Central memory CD8-positive, alpha-beta T cell (primary cell): ENCODE measurements at regions not wholly inside any gene's neighbourhood (a gene's known extent, or its start where the extent isn't known, plus 50 kb on each side); places are given as distances from the start of the nearest gene placed in this dataset.

Experiments used
- ATAC-seq: fragments of 150-1000 bp; cut with Tn5 transposase; replicated peaks from 2 replicates; pipeline ENCODE4 v1.10.0; 2022; ENCODE audit warnings: mild to moderate bottlenecking, moderate FRiP score, moderate number of reproducible peaks; ENCODE audit not compliant: poor library complexity, severe bottlenecking; ENCODE audit errors: extremely low read depth
- DNase-seq, 2 donors: peaks; one replicate each; pipeline ENCODE4 v3.0.0; 2021; ENCODE audit warnings: low spot score in 2 of 2
- H3K27ac Mint-ChIP-seq: one replicate; pipeline ENCODE4 v1.8.0; 2022; ENCODE audit warnings: low read depth, mild to moderate bottlenecking, moderate library complexity, mixed read lengths
- H3K27me3 Mint-ChIP-seq: one replicate; pipeline ENCODE4 v1.8.0; 2022; ENCODE audit warnings: mixed read lengths
- H3K36me3 Mint-ChIP-seq: one replicate; pipeline ENCODE4 v1.8.0; 2022; ENCODE audit warnings: mild to moderate bottlenecking, moderate library complexity, mixed read lengths; ENCODE audit not compliant: insufficient read depth
- H3K4me1 Mint-ChIP-seq: one replicate; pipeline ENCODE4 v1.8.0; 2022; ENCODE audit warnings: mixed read lengths
- H3K4me3 Mint-ChIP-seq: one replicate; pipeline ENCODE4 v1.8.0; 2022; ENCODE audit warnings: mild to moderate bottlenecking, moderate library complexity, mixed read lengths
- H3K9me3 Mint-ChIP-seq: one replicate; pipeline ENCODE4 v1.8.0; 2022; ENCODE audit warnings: mixed read lengths

DNA sequence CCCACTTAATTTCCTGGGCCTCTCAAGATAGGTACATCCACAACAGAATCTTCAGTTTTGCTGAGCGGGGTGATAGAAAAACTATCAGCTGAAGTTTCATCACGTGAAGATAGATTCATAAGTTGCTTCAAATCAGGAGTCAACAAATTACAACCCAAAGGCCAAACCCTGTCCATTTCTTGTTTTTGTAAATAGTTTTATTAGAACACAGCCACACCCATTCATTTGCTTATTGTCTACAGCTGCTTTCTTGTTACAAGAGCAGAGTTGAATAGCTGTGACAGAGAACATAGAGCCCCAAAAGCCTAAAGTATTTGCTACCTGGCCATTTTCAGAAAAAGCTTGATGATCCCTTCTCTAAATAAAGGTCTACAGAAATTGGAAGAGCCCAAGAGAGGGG is 300.1 kb upstream of the CDH5 start:
- no peak overlapping the region for H3K4me3 Mint-ChIP-seq
- peaks cover 58% of the 10 kb centered on the region for H3K27me3 Mint-ChIP-seq
- H3K4me1 Mint-ChIP-seq, result no peaks in the 10 kb centered on the region
- H3K9me3 Mint-ChIP-seq, result no peaks in the 10 kb centered on the region
- no peaks in the 10 kb centered on the region for H3K36me3 Mint-ChIP-seq
- H3K27ac Mint-ChIP-seq, result no peak overlapping the region
- DNase-seq, result no peak
- no peak for ATAC-seq

DNA sequence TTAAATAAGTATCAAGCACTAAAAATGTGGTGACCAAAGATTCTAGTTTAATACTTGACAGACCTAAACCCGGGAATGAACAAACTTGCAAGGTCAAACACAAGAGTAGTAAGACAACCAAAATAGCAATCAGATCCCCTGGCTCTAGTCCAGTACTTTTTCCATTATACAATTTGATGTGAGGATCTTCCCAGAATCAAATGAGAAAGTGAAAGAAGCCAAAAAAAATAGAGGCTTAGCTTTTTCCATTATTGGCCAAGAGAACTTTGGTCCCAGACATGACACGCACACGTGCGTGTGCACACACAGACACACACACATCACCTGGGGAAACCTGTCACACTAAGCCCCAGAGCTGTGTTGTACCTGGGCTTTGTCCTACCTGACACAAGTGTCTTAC is 300.6 kb upstream of the CDH5 start:
- no peak for ATAC-seq
- no peaks in the 10 kb centered on the region for H3K9me3 Mint-ChIP-seq
- no peaks in the 10 kb centered on the region for H3K36me3 Mint-ChIP-seq
- H3K27ac Mint-ChIP-seq, result no peak overlapping the region
- no peak overlapping the region for H3K4me3 Mint-ChIP-seq
- no peak for DNase-seq
- no peaks in the 10 kb centered on the region for H3K4me1 Mint-ChIP-seq
- H3K27me3 Mint-ChIP-seq, result peaks cover 63% of the 10 kb centered on the region

DNA sequence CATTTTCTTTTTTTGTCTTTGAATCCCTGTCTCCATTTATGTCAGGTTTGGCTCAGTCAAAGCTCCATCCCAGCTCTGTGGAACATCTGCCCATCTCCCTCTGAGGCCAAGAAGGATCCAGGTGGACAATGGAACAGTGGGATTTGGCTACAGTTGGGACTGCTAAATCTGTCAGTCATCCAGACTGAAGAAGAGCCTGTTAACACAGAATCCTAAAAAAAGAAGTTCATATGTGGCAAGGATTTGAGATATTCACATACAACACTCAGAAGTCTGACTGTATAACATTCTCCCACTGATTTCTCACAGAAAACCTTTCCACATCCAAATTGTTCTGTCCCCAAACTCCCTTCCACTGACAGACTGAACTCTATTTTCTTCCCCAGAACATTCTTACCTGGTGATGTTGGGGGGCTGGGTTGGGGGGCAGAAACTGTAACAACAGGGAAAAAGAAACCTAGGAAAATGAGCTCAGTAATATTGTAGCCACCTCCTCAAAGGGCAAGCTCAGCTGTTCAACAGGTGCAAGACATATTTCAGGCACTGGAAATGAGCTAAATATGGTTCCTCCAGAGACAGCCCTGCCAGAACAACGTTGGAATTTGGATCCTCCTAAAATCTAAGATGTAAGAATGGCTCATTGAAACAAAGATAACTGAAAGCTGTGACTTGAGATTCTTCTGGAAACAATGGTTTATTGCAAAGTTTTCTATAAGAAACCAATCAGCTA is 301.5 kb upstream of the CDH5 start:
- DNase-seq (no peak), ATAC-seq (no peak)
- peaks cover 64% of the 10 kb centered on the region for H3K27me3 Mint-ChIP-seq
- H3K4me3 Mint-ChIP-seq, result no peak overlapping the region
- H3K4me1 Mint-ChIP-seq, result no peaks in the 10 kb centered on the region
- H3K36me3 Mint-ChIP-seq, result no peaks in the 10 kb centered on the region
- H3K9me3 Mint-ChIP-seq, result no peaks in the 10 kb centered on the region
- H3K27ac Mint-ChIP-seq, result no peak overlapping the region

DNA sequence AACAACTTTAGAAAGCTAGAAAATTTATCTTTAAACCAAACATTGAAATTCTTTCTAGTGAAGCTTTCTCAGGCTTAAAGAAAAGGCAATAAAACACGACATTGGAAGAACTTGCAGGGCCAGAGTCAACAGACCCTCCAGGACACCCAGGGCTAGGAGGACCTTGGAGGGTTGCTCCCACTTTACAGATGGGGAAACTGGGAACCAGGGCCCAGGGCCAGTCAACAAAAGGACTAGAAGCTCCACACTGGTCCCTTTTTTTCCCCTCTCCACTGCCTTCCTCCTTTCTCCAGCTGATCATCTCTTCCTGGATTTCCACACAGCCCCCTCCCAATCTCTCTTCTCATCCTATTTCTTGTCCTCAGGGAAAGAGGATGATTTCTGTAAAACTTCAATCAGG is 307.7 kb upstream of the CDH5 start:
- ATAC-seq (no peak), DNase-seq (no peak)
- Mint-ChIP-seq H3K9me3 (no peaks in the 10 kb centered on the region), H3K4me1 (no peaks in the 10 kb centered on the region), H3K4me3 (no peak overlapping the region), H3K27ac (no peak overlapping the region), H3K27me3 (peaks cover 44% of the 10 kb centered on the region), H3K36me3 (no peaks in the 10 kb centered on the region)

DNA sequence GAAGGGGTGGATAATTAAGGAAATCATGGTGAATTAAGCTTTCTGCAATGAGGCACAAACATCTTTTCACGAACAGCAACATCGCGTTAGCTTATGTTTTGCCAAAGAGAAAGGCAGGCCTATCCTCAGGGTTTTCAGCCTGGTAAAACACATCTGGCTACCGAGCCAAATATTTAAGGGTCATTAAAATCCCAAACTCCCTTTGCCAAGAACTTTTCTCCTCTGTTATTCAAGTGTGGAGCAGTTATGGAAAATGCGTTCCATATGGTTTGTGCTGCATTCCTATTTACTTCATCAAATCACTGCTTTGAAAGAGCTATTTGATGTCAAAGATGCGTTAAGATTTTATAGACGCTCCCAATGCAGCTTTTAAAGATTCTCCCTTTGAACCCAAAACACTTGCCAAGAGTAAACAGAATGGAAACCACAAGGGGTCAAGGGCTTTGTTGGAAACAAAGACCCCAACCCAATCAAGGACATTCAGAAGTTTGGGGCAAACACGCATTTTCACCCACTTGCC is 308.3 kb upstream of the CDH5 start:
- H3K36me3 Mint-ChIP-seq, result no peaks in the 10 kb centered on the region
- H3K27me3 Mint-ChIP-seq, result peaks cover 44% of the 10 kb centered on the region
- ATAC-seq (no peak), DNase-seq (no peak)
- no peak overlapping the region for H3K27ac Mint-ChIP-seq
- no peak overlapping the region for H3K4me3 Mint-ChIP-seq
- H3K9me3 Mint-ChIP-seq, result no peaks in the 10 kb centered on the region
- no peaks in the 10 kb centered on the region for H3K4me1 Mint-ChIP-seq

DNA sequence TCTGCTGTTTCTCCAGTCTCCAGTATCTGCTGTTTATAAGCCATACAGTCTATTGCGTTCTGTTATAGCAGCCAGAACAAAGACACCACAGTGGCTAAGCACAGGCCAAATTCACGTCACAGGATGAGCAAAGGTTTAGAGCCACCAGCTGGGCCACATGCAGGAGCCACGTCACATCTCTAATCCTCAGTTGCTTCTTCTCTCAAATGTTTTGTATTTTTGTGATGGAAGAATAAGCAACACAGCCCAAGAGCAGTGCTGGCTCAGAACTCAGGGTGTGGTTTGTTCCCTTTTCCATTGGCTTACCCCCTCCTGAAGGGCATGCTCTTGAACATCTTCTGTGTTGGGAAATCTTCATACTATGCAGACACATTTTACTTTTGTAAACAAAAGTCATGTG is 309.4 kb upstream of the CDH5 start:
- Mint-ChIP-seq H3K36me3 (no peaks in the 10 kb centered on the region), H3K27me3 (peaks cover 32% of the 10 kb centered on the region), H3K4me1 (no peaks in the 10 kb centered on the region), H3K9me3 (no peaks in the 10 kb centered on the region), H3K27ac (no peak overlapping the region), H3K4me3 (no peak overlapping the region)
- ATAC-seq, result no peak
- no peak for DNase-seq

DNA sequence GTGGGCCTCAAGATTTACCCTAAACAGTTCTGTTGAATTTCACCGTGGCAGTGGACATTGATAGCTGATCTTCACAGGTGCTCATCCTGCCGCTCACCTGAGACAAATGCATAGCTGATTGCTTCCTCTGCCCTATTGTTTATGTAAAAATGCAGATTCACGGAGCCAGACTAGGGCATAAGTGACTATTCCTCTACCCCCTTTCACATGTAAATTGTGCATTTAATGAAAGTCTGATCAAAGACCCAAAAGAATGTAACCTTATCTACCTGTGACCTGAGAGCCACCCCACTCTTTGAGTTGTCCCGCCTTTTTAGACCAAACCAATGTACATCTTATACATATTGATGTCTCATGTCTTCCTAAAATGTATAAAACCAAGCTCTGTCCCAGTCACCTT is 312.4 kb upstream of the CDH5 start:
- no peak for ATAC-seq
- Mint-ChIP-seq H3K36me3 (no peaks in the 10 kb centered on the region), H3K27me3 (peaks cover 7% of the 10 kb centered on the region), H3K9me3 (no peaks in the 10 kb centered on the region), H3K27ac (no peak overlapping the region), H3K4me3 (no peak overlapping the region), H3K4me1 (no peaks in the 10 kb centered on the region)
- no peak for DNase-seq

DNA sequence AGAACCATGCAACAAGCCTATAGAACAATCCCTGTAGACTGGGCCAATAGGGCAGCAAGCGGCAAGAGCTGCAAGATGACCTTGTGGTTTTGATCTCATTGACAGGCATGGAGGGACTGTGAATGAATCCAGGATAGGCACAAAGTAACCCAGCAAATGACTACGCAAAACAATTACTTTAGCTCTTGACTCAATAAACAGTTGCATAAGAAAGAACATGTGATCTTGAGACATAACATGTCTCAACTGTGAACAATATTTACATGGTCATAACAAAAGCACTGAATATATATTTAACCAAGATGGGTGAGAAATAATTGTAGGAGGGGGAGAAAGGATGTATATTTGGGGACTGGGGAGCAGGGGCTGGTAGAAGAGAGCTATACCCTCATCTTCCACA is 313.7 kb upstream of the CDH5 start:
- no peak for DNase-seq
- Mint-ChIP-seq H3K36me3 (no peaks in the 10 kb centered on the region), H3K27me3 (no peaks in the 10 kb centered on the region), H3K9me3 (no peaks in the 10 kb centered on the region), H3K4me3 (no peak overlapping the region), H3K4me1 (no peaks in the 10 kb centered on the region), H3K27ac (no peak overlapping the region)
- no peak for ATAC-seq

DNA sequence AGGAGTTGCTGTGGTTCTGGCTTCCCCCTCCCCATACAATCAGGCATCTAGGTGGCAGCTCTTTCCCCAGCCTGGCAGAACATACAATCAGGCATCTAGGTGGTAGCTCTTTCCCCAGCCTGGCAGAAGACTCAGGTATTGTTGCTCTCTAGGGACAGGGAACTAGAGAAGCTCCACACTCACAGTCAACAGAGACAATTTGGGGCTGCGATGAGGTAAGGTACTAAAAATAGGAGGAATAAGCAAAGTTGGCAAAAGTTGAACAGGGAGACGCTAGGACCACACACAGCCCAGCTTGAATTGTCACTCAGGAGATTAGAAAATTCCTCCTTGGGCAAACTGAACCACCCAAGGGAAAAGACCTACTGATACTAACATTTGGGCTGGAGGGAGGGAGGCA is 315.5 kb upstream of the CDH5 start:
- ATAC-seq (no peak), DNase-seq (no peak)
- H3K36me3 Mint-ChIP-seq, result no peaks in the 10 kb centered on the region
- no peak overlapping the region for H3K4me3 Mint-ChIP-seq
- H3K27ac Mint-ChIP-seq, result no peak overlapping the region
- no peaks in the 10 kb centered on the region for H3K27me3 Mint-ChIP-seq
- H3K4me1 Mint-ChIP-seq, result no peaks in the 10 kb centered on the region
- no peaks in the 10 kb centered on the region for H3K9me3 Mint-ChIP-seq

DNA sequence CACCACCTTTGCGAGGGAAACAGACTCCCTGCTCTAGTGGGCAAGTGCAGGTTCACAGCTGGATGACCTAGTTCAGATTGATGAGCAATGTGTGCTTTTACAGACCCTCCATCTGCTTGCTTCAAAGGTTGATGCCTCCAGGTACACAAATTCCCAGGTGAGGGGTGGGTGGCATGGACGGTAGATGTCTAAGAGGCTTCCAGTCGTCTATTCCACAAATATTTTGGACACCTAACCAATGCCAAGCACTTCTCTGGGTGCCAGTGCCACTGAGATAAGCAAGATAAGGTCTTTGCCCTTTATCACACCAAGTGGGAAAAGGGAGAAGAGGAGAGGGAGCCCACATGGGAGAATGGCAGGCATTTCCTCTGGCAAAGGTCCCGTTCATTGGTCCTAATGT is 316.6 kb upstream of the CDH5 start:
- Mint-ChIP-seq H3K4me1 (no peaks in the 10 kb centered on the region), H3K27ac (no peak overlapping the region), H3K36me3 (no peaks in the 10 kb centered on the region), H3K27me3 (peaks cover 2% of the 10 kb centered on the region), H3K9me3 (no peaks in the 10 kb centered on the region), H3K4me3 (no peak overlapping the region)
- DNase-seq (no peak), ATAC-seq (no peak)

DNA sequence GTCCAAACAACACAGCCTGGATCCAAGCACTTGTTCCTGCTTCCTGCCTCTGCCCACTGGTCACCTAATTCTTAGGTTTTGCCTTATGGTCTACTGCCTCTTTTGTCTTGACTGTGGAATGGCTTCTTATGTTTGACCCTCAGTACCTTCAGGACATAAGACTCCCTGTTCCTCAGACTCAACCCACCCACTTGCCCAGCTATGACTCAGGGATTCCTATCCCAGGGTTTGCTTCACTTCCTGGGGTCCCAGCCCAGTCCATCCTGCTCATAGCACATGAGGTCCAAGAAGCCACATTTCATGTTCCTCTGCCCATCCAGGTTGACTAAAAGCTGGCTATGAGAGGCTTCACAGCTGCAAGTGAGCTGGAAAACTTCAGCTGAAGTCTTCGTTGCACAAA is 320.9 kb upstream of the CDH5 start:
- no peak for ATAC-seq
- Mint-ChIP-seq H3K4me3 (no peak overlapping the region), H3K27me3 (peaks cover 23% of the 10 kb centered on the region), H3K4me1 (no peaks in the 10 kb centered on the region), H3K36me3 (no peaks in the 10 kb centered on the region), H3K9me3 (no peaks in the 10 kb centered on the region), H3K27ac (no peak overlapping the region)
- DNase-seq, result no peak

DNA sequence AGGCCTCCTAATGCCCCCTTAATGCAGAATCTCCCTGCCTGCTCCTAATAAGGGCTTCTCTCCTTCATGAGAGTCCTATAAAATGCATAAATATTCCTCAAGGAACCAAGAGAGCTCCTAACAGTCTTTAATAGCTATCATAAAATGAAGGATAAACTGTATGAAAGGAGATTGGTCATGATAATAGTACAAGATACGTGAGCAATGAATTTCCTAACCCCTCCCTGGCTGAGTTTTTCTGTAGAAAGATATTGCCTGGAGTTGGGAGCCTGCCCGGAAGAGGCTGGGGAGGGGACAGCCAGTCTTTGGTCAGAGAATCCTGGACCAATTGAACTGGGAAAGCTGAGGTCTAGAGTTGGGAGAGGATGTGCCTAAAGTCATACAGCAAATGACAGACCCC is 321.9 kb upstream of the CDH5 start:
- Mint-ChIP-seq H3K4me3 (no peak overlapping the region), H3K36me3 (no peaks in the 10 kb centered on the region), H3K9me3 (no peaks in the 10 kb centered on the region), H3K27ac (no peak overlapping the region), H3K27me3 (peaks cover 23% of the 10 kb centered on the region), H3K4me1 (no peaks in the 10 kb centered on the region)
- DNase-seq (no peak), ATAC-seq (no peak)

DNA sequence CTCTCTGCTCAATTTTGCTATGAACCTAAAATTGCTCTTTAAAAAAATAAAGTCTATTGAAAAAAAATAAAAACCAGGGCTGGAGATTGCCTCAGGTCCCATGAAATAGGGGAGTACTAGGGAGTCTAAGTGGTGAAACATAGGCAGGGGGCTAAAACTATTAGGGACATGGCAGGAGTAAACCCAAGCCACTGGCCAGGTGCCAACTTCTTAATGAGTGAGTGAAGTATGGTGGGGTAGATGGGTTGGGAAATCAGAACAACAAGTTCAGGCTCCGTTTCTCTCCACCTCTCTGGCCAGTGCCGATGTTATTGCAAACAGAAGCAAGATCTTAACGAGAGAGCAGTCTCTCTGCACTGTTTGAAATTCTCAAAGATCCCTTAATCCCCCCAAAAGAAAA is 322.4 kb upstream of the CDH5 start:
- ATAC-seq, result no peak

More for the DNA sequence above, 322.4 kb upstream of the CDH5 start:
- Mint-ChIP-seq H3K27ac (no peak overlapping the region), H3K4me3 (no peak overlapping the region), H3K4me1 (no peaks in the 10 kb centered on the region), H3K36me3 (no peaks in the 10 kb centered on the region), H3K27me3 (peaks cover 24% of the 10 kb centered on the region), H3K9me3 (no peaks in the 10 kb centered on the region)
- no peak for DNase-seq
